ENCODE measurements at regions not wholly inside any gene's neighbourhood (a gene's known extent, or its start where the extent isn't known, plus 50 kb on each side); places are given as distances from the start of the nearest gene placed in this dataset.

DNA sequence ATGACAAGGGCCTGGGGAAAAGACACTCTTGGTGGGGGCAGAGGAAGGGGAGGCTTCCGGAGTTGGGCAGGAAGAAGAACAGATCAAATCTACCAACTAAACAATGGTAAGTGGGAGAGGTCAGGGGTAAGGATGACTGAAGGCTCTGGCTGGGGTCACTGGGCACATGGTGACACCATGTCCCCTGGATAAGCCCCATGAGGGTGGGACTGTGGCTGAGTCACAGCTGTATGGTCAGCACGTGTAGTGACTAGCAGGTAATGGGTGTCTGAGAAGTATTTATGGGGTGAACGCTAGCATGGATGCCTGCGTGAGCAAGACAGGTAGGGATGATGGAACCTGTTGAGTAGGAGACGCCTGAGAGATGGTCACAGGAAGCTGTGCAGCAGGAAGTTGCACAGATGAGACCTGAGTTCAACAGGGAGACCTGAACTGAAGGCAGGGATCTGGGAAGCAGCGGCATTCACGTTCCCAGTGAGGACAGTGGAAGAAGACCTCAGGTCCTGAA, 64.5 kb upstream of the SNX9 start (continued):
- TF ChIP-seq ZNF263 (CRISPR knock-in tag; IDR thresholded peaks at IDR 0.05; ENCODE audit: borderline replicate concordance) = peak; percentile 40; the same call in 1 of the 2 replicates
- peak; percentile 89 for TF ChIP-seq FOSL1 (tag; conservative IDR thresholded peaks at IDR 0.05)
- peak; percentile 77 for TF ChIP-seq SMAD4 (CRISPR knock-in tag; conservative IDR thresholded peaks at IDR 0.05)
- peak; percentile 29; the same call in 1 of the 2 replicates for TF ChIP-seq POLR2AphosphoS5 (IDR thresholded peaks at IDR 0.05; ENCODE audit: control insufficient read depth, insufficient read depth, low read depth, low read length)
- no peak for TF ChIP-seq ATF1 (CRISPR knock-in tag; IDR thresholded peaks at IDR 0.05)
- 0 out of 2 replicates have a peak, but pooled peaks have one; percentile 18 for TF ChIP-seq ATF1 (tag; IDR thresholded peaks at IDR 0.05)
- no peak for TF ChIP-seq ZNF23 (CRISPR knock-in tag; IDR thresholded peaks at IDR 0.05)
- TF ChIP-seq ZBTB7A (IDR thresholded peaks at IDR 0.05; ENCODE audit: borderline replicate concordance, control insufficient read depth, low read depth, low read length) = peak; percentile 70; the same call in 1 of the 2 replicates
- TF ChIP-seq, protein P1, sequence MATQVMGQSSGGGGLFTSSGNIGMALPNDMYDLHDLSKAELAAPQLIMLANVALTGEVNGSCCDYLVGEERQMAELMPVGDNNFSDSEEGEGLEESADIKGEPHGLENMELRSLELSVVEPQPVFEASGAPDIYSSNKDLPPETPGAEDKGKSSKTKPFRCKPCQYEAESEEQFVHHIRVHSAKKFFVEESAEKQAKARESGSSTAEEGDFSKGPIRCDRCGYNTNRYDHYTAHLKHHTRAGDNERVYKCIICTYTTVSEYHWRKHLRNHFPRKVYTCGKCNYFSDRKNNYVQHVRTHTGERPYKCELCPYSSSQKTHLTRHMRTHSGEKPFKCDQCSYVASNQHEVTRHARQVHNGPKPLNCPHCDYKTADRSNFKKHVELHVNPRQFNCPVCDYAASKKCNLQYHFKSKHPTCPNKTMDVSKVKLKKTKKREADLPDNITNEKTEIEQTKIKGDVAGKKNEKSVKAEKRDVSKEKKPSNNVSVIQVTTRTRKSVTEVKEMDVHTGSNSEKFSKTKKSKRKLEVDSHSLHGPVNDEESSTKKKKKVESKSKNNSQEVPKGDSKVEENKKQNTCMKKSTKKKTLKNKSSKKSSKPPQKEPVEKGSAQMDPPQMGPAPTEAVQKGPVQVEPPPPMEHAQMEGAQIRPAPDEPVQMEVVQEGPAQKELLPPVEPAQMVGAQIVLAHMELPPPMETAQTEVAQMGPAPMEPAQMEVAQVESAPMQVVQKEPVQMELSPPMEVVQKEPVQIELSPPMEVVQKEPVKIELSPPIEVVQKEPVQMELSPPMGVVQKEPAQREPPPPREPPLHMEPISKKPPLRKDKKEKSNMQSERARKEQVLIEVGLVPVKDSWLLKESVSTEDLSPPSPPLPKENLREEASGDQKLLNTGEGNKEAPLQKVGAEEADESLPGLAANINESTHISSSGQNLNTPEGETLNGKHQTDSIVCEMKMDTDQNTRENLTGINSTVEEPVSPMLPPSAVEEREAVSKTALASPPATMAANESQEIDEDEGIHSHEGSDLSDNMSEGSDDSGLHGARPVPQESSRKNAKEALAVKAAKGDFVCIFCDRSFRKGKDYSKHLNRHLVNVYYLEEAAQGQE (IDR thresholded peaks at IDR 0.05; ENCODE audit: borderline replicate concordance) = 0 out of 2 replicates have a peak, but pooled peaks have one; percentile 14
- TF ChIP-seq, protein P1 (CRISPR knock-in tag; IDR thresholded peaks at IDR 0.05; ENCODE audit: low read depth) = no peak
- no peak for TF ChIP-seq TOE1 (IDR thresholded peaks at IDR 0.05; ENCODE audit: borderline replicate concordance)
- TF ChIP-seq TOE1 (CRISPR knock-in tag; IDR thresholded peaks at IDR 0.05; ENCODE audit: borderline replicate concordance, low read depth) = peak; percentile 80; the same call in 1 of the 2 replicates
- TF ChIP-seq EGR1 (conservative IDR thresholded peaks at IDR 0.05) = peak; percentile 62
- no peak for TF ChIP-seq HLTF (IDR thresholded peaks at IDR 0.05)
- TF ChIP-seq, protein P2, sequence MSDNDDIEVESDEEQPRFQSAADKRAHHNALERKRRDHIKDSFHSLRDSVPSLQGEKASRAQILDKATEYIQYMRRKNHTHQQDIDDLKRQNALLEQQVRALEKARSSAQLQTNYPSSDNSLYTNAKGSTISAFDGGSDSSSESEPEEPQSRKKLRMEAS (CRISPR knock-in tag; IDR thresholded peaks at IDR 0.05) = peak; percentile 97
- TF ChIP-seq TRIM24 (IDR thresholded peaks at IDR 0.05) = peak; percentile 63 to 80; a peak in 3 of 4 replicates
- 0 out of 2 replicates have a peak, but pooled peaks have one; percentile 25 for TF ChIP-seq HDAC2 (IDR thresholded peaks at IDR 0.05)
- TF ChIP-seq CREB1 (IDR thresholded peaks at IDR 0.05) = peak; percentile 43
- TF ChIP-seq CREB1 (CRISPR knock-in tag; IDR thresholded peaks at IDR 0.05) = no peak
- peak; percentile 87; the same call in 1 of the 2 replicates for TF ChIP-seq MYC (IDR thresholded peaks at IDR 0.05; ENCODE audit: low read depth, low read length)
- no peak for TF ChIP-seq MYC (CRISPR knock-in tag; IDR thresholded peaks at IDR 0.05; ENCODE audit: borderline replicate concordance, low read depth)
- TF ChIP-seq CEBPG (CRISPR knock-in tag; IDR thresholded peaks at IDR 0.05) = 0 out of 2 replicates have a peak, but pooled peaks have one; percentile 14
- TF ChIP-seq CEBPG (tag; conservative IDR thresholded peaks at IDR 0.05 in 1 of 2, IDR thresholded peaks at IDR 0.05 in 1 of 2) = no peak

All from K562 (cell line).